ENCODE measurements at regions not wholly inside any gene's neighbourhood (a gene's known extent, or its start where the extent isn't known, plus 50 kb on each side); places are given as distances from the start of the nearest gene placed in this dataset.
"Not testable (repeated sequence)": the region's sequence is repeated elsewhere in the genome, so short reads cannot be mapped to it uniquely, and the experiment has no call there.

- Histone ChIP-seq H3K9ac (no peak overlapping the region), H3K27me3 (ENCODE audit: insufficient read depth, low read depth) (no peaks in the 10 kb centered on the region), H3K4me2 (no peak overlapping the region), H3K4me1 (ENCODE audit: low read depth, poor library complexity, severe bottlenecking) (no peaks in the 10 kb centered on the region), H4K20me1 (ENCODE audit: insufficient read depth) (no peaks in the 10 kb centered on the region), H2AFZ (ENCODE audit: low read depth) (no peak overlapping the region), H3K27ac (no peak overlapping the region), H3K4me3 (IDR thresholded peaks at IDR 0.05; ENCODE audit: insufficient read depth, low read depth, low read length) (no peak overlapping the region), H3K36me3 (ENCODE audit: insufficient read depth) (no peaks in the 10 kb centered on the region), H3K79me2 (ENCODE audit: insufficient read depth, low read depth) (no peaks in the 10 kb centered on the region)
- TF ChIP-seq CTCF (conservative IDR thresholded peaks at IDR 0.05; ENCODE audit: low read depth, low read length): no peak
Measured at GRCh38 chr6:133806382-133807140, 82.4 kb upstream of the TCF21 start.

GRCh38 chr6:133807501-133807900 lies 81.4 kb upstream of the TCF21 start:
- no peak overlapping the region for H3K27ac ChIP-seq
- no peaks in the 10 kb centered on the region for H3K36me3 ChIP-seq (ENCODE audit: insufficient read depth)
- TF ChIP-seq CTCF (conservative IDR thresholded peaks at IDR 0.05; ENCODE audit: low read depth, low read length): no peak
- no peaks in the 10 kb centered on the region for H3K4me1 ChIP-seq (ENCODE audit: low read depth, poor library complexity, severe bottlenecking)
- no peak overlapping the region for H3K4me2 ChIP-seq
- H3K27me3 ChIP-seq (ENCODE audit: insufficient read depth, low read depth): no peaks in the 10 kb centered on the region
- H2AFZ ChIP-seq (ENCODE audit: low read depth): no peak overlapping the region
- H4K20me1 ChIP-seq (ENCODE audit: insufficient read depth): no peaks in the 10 kb centered on the region
- H3K4me3 ChIP-seq (IDR thresholded peaks at IDR 0.05; ENCODE audit: insufficient read depth, low read depth, low read length): no peak overlapping the region
- H3K9ac ChIP-seq: no peak overlapping the region
- H3K79me2 ChIP-seq (ENCODE audit: insufficient read depth, low read depth): no peaks in the 10 kb centered on the region

- Histone ChIP-seq H4K20me1 (ENCODE audit: insufficient read depth) (no peaks in the 10 kb centered on the region), H3K4me3 (IDR thresholded peaks at IDR 0.05; ENCODE audit: insufficient read depth, low read depth, low read length) (no peak overlapping the region), H3K27ac (no peak overlapping the region), H3K27me3 (ENCODE audit: insufficient read depth, low read depth) (no peaks in the 10 kb centered on the region), H3K4me1 (ENCODE audit: low read depth, poor library complexity, severe bottlenecking) (no peaks in the 10 kb centered on the region), H3K36me3 (ENCODE audit: insufficient read depth) (no peaks in the 10 kb centered on the region), H3K9ac (no peak overlapping the region), H2AFZ (ENCODE audit: low read depth) (no peak overlapping the region), H3K4me2 (no peak overlapping the region), H3K79me2 (ENCODE audit: insufficient read depth, low read depth) (no peaks in the 10 kb centered on the region)
- TF ChIP-seq CTCF (conservative IDR thresholded peaks at IDR 0.05; ENCODE audit: low read depth, low read length): no peak
Measured at GRCh38 chr6:133809406-133809805, 79.5 kb upstream of the TCF21 start.

GRCh38 chr6:133811557-133811956 lies 77.4 kb upstream of the TCF21 start:
- Histone ChIP-seq H3K27me3 (ENCODE audit: insufficient read depth, low read depth) (no peaks in the 10 kb centered on the region), H3K9ac (no peak overlapping the region), H2AFZ (ENCODE audit: low read depth) (no peak overlapping the region), H3K4me2 (no peak overlapping the region), H3K36me3 (ENCODE audit: insufficient read depth) (no peaks in the 10 kb centered on the region), H3K4me1 (ENCODE audit: low read depth, poor library complexity, severe bottlenecking) (no peaks in the 10 kb centered on the region), H3K27ac (no peak overlapping the region), H3K79me2 (ENCODE audit: insufficient read depth, low read depth) (no peaks in the 10 kb centered on the region), H3K4me3 (IDR thresholded peaks at IDR 0.05; ENCODE audit: insufficient read depth, low read depth, low read length) (no peak overlapping the region), H4K20me1 (ENCODE audit: insufficient read depth) (no peaks in the 10 kb centered on the region)
- TF ChIP-seq CTCF (conservative IDR thresholded peaks at IDR 0.05; ENCODE audit: low read depth, low read length): no peak

DNA sequence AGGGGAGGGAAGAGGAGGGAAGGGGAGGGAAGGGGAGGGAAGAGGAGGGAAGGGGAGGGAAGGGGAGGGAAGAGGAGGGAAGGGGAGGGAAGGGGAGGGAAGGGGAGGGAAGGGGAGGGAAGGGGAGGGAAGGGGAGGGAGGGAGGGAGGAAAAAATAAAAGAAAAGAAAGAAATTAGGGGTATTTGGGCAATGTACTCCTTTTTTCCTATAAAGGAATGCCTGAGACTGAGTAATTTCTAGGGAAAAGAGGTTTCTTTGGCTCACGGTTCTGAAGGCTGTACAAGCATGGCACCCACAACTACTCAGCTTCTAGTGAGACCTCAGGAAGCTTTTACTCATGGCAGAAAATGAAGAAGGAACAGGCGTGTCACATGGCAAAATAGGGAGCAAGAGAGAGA lies 76.5 kb upstream of the TCF21 start:
- not testable (repeated sequence) for H2AFZ ChIP-seq (ENCODE audit: low read depth); H3K27me3 ChIP-seq (ENCODE audit: insufficient read depth, low read depth); H3K36me3 ChIP-seq (ENCODE audit: insufficient read depth); H3K79me2 ChIP-seq (ENCODE audit: insufficient read depth, low read depth); H3K9ac ChIP-seq; H3K4me2 ChIP-seq; H4K20me1 ChIP-seq (ENCODE audit: insufficient read depth); H3K27ac ChIP-seq; H3K4me1 ChIP-seq (ENCODE audit: low read depth, poor library complexity, severe bottlenecking); H3K4me3 ChIP-seq (IDR thresholded peaks at IDR 0.05; ENCODE audit: insufficient read depth, low read depth, low read length)
